OCI-LY1 (cell line): ENCODE measurements at regions not wholly inside any gene's neighbourhood (a gene's known extent, or its start where the extent isn't known, plus 50 kb on each side); places are given as distances from the start of the nearest gene placed in this dataset.

Source experiments
- CTCF ChIP-seq: fragments of 200-600 bp; sonication (generic), shearing (Covaris generic); IDR thresholded peaks from 2 replicates; pipeline ENCODE4 v1.5.1; 2017; ENCODE audit warnings: mild to moderate bottlenecking, antibody characterized with exemption, low read length, moderate library complexity, mixed read lengths
- EZH2 ChIP-seq: fragments of 200-600 bp; sonication (generic), shearing (Covaris generic); IDR thresholded peaks from 2 replicates; pipeline ENCODE4 v1.8.0; 2017; ENCODE audit warnings: borderline replicate concordance, mixed run types, mild to moderate bottlenecking, antibody characterized with exemption, low read length, moderate library complexity, mixed read lengths

GRCh38 chr21:38726482-38726881 is 79.2 kb upstream of the ETS2 start:
- no peak for TF ChIP-seq EZH2
- TF ChIP-seq CTCF, result no peak
